ENCODE measurements at regions not wholly inside any gene's neighbourhood (a gene's known extent, or its start where the extent isn't known, plus 50 kb on each side); places are given as distances from the start of the nearest gene placed in this dataset.
"Not testable (repeated sequence)": the region's sequence is repeated elsewhere in the genome, so short reads cannot be mapped to it uniquely, and the experiment has no call there.

GRCh38 chr3:61483997-61484396, 77.4 kb upstream of the PTPRG start:
- CTCF ChIA-PET: no interaction called here
- no peak for DNase-seq (ENCODE audit: unreplicated experiment)
- no peak overlapping the region for H3K27ac Mint-ChIP-seq (ENCODE audit: low read depth, unreplicated experiment)
- no peak for TF ChIP-seq CTCF (IDR thresholded peaks at IDR 0.05; ENCODE audit: unreplicated experiment)
- peaks cover 4% of the 10 kb centered on the region for H3K4me1 Mint-ChIP-seq (ENCODE audit: insufficient read depth, unreplicated experiment)
- no peaks in the 10 kb centered on the region for H3K27me3 Mint-ChIP-seq (ENCODE audit: insufficient read depth, unreplicated experiment)
- intact Hi-C loops (cut with micrococcal nuclease): no loop called here
- H3K4me3 Mint-ChIP-seq (ENCODE audit: unreplicated experiment): no peak overlapping the region
- POLR2A ChIA-PET: no interaction called here
- BruUV-seq (replicated peaks): no TSS peak
- H3K9me3 Mint-ChIP-seq (ENCODE audit: unreplicated experiment): no peaks in the 10 kb centered on the region
- no peaks in the 10 kb centered on the region for H3K36me3 Mint-ChIP-seq (ENCODE audit: insufficient read depth, unreplicated experiment)

DNA sequence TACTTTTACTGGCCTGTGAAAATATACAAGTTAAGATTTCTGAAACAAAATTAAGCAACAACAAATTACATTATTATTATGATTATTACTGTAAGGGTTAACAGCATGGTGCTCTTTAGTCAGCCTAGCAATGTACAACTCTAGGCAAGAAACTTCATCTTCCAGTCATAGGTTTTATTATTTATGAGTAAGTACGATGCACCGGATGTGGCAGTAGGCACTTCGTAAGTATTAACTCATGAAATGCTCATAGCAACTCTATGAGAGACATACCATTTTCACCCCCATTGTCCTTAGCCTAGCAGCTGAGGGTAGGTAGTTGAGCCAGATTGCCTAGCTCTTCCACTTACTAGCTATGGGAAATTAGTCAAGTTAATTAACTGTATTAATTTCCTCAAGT, 68.0 kb upstream of the PTPRG start:
- Mint-ChIP-seq H3K36me3 (ENCODE audit: insufficient read depth, unreplicated experiment) (no peaks in the 10 kb centered on the region), H3K9me3 (ENCODE audit: unreplicated experiment) (no peaks in the 10 kb centered on the region), H3K4me1 (ENCODE audit: insufficient read depth, unreplicated experiment) (no peaks in the 10 kb centered on the region), H3K27ac (ENCODE audit: low read depth, unreplicated experiment) (no peak overlapping the region), H3K27me3 (ENCODE audit: insufficient read depth, unreplicated experiment) (no peaks in the 10 kb centered on the region), H3K4me3 (ENCODE audit: unreplicated experiment) (no peak overlapping the region)
- BruUV-seq (replicated peaks): no TSS peak
- ChIA-PET CTCF (interaction anchor here (1.2 kb wide), 1 partner anchor 36 kb away, joined by 3 read pairs; no protein-coding TSS in a partner anchor), POLR2A (interaction anchor here (1.2 kb wide), 1 partner anchor 28 kb away, joined by 3 read pairs; no protein-coding TSS in a partner anchor)
- DNase-seq (ENCODE audit: unreplicated experiment): no peak
- TF ChIP-seq CTCF (IDR thresholded peaks at IDR 0.05; ENCODE audit: unreplicated experiment): no peak
- intact Hi-C loops (cut with micrococcal nuclease): no loop called here

GRCh38 chr3:61494309-61494708, 67.1 kb upstream of the PTPRG start:
- BruUV-seq (replicated peaks); H3K36me3 Mint-ChIP-seq (ENCODE audit: insufficient read depth, unreplicated experiment); DNase-seq (ENCODE audit: unreplicated experiment); H3K4me1 Mint-ChIP-seq (ENCODE audit: insufficient read depth, unreplicated experiment); H3K9me3 Mint-ChIP-seq (ENCODE audit: unreplicated experiment); H3K4me3 Mint-ChIP-seq (ENCODE audit: unreplicated experiment); H3K27me3 Mint-ChIP-seq (ENCODE audit: insufficient read depth, unreplicated experiment); H3K27ac Mint-ChIP-seq (ENCODE audit: low read depth, unreplicated experiment); intact Hi-C loops (cut with micrococcal nuclease): not testable (repeated sequence)
- ChIA-PET POLR2A (interaction anchor here (1.2 kb wide), 1 partner anchor 29 kb away, joined by 3 read pairs; no protein-coding TSS in a partner anchor), CTCF (interaction anchor here (0.6 to 1.2 kb wide), 3 partner anchors 29 to 1191 kb away, joined by 3 read pairs; no protein-coding TSS in a partner anchor)

DNA sequence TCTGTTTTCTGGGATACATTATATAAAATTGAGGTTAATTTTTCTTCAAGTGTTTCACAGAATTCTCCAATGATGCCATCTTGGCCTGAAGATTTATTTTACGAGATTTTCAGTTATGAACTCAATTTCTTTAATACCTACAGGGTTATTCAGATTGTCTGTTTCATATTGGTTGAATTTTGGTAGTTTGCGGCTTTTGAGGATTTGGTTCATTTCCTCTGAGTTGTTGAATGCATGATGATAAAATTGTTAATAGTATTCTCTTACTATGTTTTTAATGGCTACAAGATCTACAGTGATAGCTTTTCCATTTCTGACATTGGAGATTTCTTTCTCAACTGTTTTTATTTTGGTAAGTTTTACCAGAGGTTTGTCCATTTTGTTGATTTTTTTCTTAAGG, 63.9 kb upstream of the PTPRG start:
- CTCF ChIA-PET: no interaction called here
- TF ChIP-seq CTCF (IDR thresholded peaks at IDR 0.05; ENCODE audit: unreplicated experiment): no peak
- BruUV-seq (replicated peaks): no TSS peak

GRCh38 chr3:61505197-61505596, 56.2 kb upstream of the PTPRG start:
- CTCF ChIA-PET: no interaction called here
- no peak overlapping the region for H3K4me3 Mint-ChIP-seq (ENCODE audit: unreplicated experiment)
- no TSS peak for BruUV-seq (replicated peaks)
- intact Hi-C loops (cut with micrococcal nuclease): no loop called here
- POLR2A ChIA-PET: no interaction called here
- H3K4me1 Mint-ChIP-seq (ENCODE audit: insufficient read depth, unreplicated experiment): no peaks in the 10 kb centered on the region
- no peaks in the 10 kb centered on the region for H3K27me3 Mint-ChIP-seq (ENCODE audit: insufficient read depth, unreplicated experiment)
- TF ChIP-seq CTCF (IDR thresholded peaks at IDR 0.05; ENCODE audit: unreplicated experiment): no peak
- H3K36me3 Mint-ChIP-seq (ENCODE audit: insufficient read depth, unreplicated experiment): no peaks in the 10 kb centered on the region
- H3K9me3 Mint-ChIP-seq (ENCODE audit: unreplicated experiment): peaks cover 15% of the 10 kb centered on the region
- no peak for DNase-seq (ENCODE audit: unreplicated experiment)
- H3K27ac Mint-ChIP-seq (ENCODE audit: low read depth, unreplicated experiment): no peak overlapping the region

More for the DNA sequence above, 63.9 kb upstream of the PTPRG start:
- Mint-ChIP-seq H3K27me3 (ENCODE audit: insufficient read depth, unreplicated experiment) (no peaks in the 10 kb centered on the region), H3K9me3 (ENCODE audit: unreplicated experiment) (peaks cover 15% of the 10 kb centered on the region), H3K4me3 (ENCODE audit: unreplicated experiment) (no peak overlapping the region), H3K36me3 (ENCODE audit: insufficient read depth, unreplicated experiment) (no peaks in the 10 kb centered on the region), H3K4me1 (ENCODE audit: insufficient read depth, unreplicated experiment) (no peaks in the 10 kb centered on the region), H3K27ac (ENCODE audit: low read depth, unreplicated experiment) (no peak overlapping the region)
- DNase-seq (ENCODE audit: unreplicated experiment): no peak
- intact Hi-C loops (cut with micrococcal nuclease): no loop called here
- POLR2A ChIA-PET: no interaction called here

Measured in MCF 10A (cell line).